ENCODE measurements at regions not wholly inside any gene's neighbourhood (a gene's known extent, or its start where the extent isn't known, plus 50 kb on each side); places are given as distances from the start of the nearest gene placed in this dataset.

- DNase-seq (ENCODE audit: low spot score): no peak
Observed at GRCh38 chr2:18787726-18788125, 198.4 kb upstream of the NT5C1B start.

- DNase-seq (ENCODE audit: low spot score): no peak
Observed at GRCh38 chr2:18784245-18784644, 194.9 kb upstream of the NT5C1B start.

GRCh38 chr2:18781541-18782280 is 192.3 kb upstream of the NT5C1B start:
- DNase-seq (ENCODE audit: low spot score): no peak

GRCh38 chr2:18777250-18777812 is 188.0 kb upstream of the NT5C1B start:
- DNase-seq (ENCODE audit: low spot score): no peak

GRCh38 chr2:18771212-18771611 is 181.8 kb upstream of the NT5C1B start:
- no peak for DNase-seq (ENCODE audit: low spot score)

GRCh38 chr2:18763338-18763737 is 174.0 kb upstream of the NT5C1B start:
- DNase-seq (ENCODE audit: low spot score): no peak

GRCh38 chr2:18762667-18763066 is 173.3 kb upstream of the NT5C1B start:
- no peak for DNase-seq (ENCODE audit: low spot score)

GRCh38 chr2:18754286-18754685 is 164.9 kb upstream of the NT5C1B start:
- DNase-seq (ENCODE audit: low spot score): no peak

GRCh38 chr2:18753722-18754121 is 164.4 kb upstream of the NT5C1B start:
- no peak for DNase-seq (ENCODE audit: low spot score)

- no peak for DNase-seq (ENCODE audit: low spot score)
Observed at GRCh38 chr2:18752667-18753422, 163.5 kb upstream of the NT5C1B start.

GRCh38 chr2:18752022-18752493 is 162.7 kb upstream of the NT5C1B start:
- no peak for DNase-seq (ENCODE audit: low spot score)

GRCh38 chr2:18750672-18751554 is 161.5 kb upstream of the NT5C1B start:
- DNase-seq (ENCODE audit: low spot score): no peak

GRCh38 chr2:18749912-18750526 is 160.7 kb upstream of the NT5C1B start:
- DNase-seq (ENCODE audit: low spot score): peak; percentile 76

GRCh38 chr2:18745431-18746272 is 156.3 kb upstream of the NT5C1B start:
- DNase-seq (ENCODE audit: low spot score): no peak

GRCh38 chr2:18741895-18742732 is 152.7 kb upstream of the NT5C1B start:
- peak; percentile 47 for DNase-seq (ENCODE audit: low spot score)

GRCh38 chr2:18741191-18741590 is 151.8 kb upstream of the NT5C1B start:
- no peak for DNase-seq (ENCODE audit: low spot score)

- DNase-seq (ENCODE audit: low spot score): no peak
Observed at GRCh38 chr2:18740474-18740881, 151.1 kb upstream of the NT5C1B start.

GRCh38 chr2:18731666-18732065 is 142.3 kb upstream of the NT5C1B start:
- no peak for DNase-seq (ENCODE audit: low spot score)

GRCh38 chr2:18724371-18725145 is 135.2 kb upstream of the NT5C1B start:
- no peak for DNase-seq (ENCODE audit: low spot score)

Measured in Ammon's horn (tissue), 1 donor.